ENCODE measurements at regions not wholly inside any gene's neighbourhood (a gene's known extent, or its start where the extent isn't known, plus 50 kb on each side); places are given as distances from the start of the nearest gene placed in this dataset.

DNA sequence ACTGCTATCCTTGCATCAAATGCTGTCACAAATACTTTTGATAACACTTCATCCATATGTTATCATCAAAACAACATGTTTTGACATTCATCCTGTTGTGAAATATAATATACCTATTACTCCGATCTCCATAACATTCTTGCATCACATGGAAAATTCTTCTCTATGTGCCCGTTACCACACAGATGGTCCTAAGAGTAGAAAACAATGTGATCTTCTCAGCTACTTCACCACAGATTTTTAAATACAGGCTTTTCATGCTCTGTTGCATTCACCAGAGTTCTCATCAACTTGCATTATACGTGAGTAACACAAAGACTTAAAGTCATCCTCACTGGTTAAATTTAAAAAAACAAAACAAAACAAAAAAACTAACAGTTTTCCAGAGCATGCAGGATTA lies 1603.3 kb upstream of the ZEB2 start:
- DNase-seq (ENCODE audit: low spot score in 2 of 2), result no peak
- no peak for FAIRE-seq

- FAIRE-seq, result no peak
Measured at GRCh38 chr2:146119586-146119985, 1599.7 kb upstream of the ZEB2 start.

DNA sequence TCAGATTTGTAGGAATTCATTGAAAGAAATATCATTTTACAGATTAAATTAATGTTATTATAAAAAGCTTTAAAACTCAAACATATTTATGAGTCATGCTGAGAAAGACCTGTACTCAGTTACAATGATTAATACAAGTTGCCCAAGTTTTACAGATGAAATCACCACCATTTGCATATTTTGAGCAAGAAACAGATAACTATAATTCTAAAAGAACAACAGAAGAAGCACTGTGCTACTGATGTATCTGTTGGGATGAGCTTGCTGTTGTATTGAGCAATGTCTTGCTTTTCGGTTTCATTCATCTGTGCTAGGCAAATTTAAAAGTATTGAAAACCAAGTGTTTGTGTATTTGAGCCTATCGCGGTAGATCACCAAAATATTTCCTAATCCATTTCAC lies 1589.1 kb upstream of the ZEB2 start:
- no peak for FAIRE-seq
- no peak for DNase-seq (ENCODE audit: low spot score in 2 of 2)

More at GRCh38 chr2:146119586-146119985, 1599.7 kb upstream of the ZEB2 start:
- DNase-seq (ENCODE audit: low spot score in 2 of 2), result no peak

DNA sequence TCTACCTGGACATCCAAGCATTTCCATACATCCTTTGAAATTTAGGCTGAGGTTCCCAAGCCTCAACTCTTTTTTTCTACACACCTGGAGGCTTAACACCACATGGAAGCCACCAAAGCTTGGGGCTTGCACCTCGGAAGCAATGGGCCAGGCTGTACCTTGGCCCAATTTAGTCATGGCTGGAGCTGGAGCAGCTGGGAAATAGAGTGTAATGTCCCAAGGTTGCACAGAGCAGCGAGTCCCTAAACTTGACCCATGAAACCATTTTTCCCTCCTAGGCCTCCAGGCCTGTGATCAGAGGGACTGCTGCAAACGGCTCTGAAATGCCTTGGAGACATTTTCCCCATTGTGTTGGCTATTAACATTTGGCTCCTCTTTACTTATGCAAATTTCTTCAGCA lies 1574.3 kb upstream of the ZEB2 start:
- no peak for FAIRE-seq
- DNase-seq (ENCODE audit: low spot score in 2 of 2), result no peak

DNA sequence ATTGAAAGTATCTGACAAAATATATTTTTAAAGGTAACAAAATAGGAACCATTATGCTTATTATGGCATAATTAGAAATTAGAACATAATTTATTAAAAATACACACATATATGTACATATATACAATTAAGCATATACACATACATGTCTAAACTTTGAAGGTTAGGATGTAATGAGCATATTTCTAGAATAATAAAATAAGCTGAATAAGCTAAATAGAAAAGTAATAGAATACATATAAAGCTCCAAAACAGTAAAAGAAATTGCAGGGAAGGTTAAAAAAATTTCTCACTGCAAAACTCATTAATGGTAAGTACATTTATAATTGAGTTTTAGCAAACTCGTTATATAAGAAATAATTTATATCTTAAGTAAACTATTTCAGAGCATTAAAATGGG lies 1561.5 kb upstream of the ZEB2 start:
- FAIRE-seq, result peak; percentile 83

DNA sequence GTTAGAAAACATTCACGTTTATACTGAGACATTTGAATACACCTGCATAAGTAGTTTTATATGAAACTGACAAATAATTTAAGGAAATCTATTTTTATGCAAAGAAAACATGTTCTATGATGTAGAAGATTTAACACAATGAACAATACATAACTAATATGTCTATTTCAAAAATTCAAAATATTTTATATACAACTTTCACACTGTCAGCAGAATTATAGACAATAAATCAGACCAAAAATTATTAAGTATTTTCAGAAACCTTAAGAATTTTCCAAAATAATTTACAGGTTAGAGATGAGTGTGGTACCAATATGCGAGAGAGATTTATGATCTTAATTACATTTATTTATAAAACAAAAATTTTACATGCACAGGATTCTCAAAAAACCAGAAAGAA lies 1561.0 kb upstream of the ZEB2 start:
- DNase-seq (ENCODE audit: low spot score in 2 of 2) (no peak), FAIRE-seq (peak; percentile 24)

More for the DNA sequence above, 1561.5 kb upstream of the ZEB2 start:
- no peak for DNase-seq (ENCODE audit: low spot score in 2 of 2)

- DNase-seq (ENCODE audit: low spot score in 2 of 2) (no peak), FAIRE-seq (no peak)
Measured at GRCh38 chr2:146079216-146079615, 1559.3 kb upstream of the ZEB2 start.

DNA sequence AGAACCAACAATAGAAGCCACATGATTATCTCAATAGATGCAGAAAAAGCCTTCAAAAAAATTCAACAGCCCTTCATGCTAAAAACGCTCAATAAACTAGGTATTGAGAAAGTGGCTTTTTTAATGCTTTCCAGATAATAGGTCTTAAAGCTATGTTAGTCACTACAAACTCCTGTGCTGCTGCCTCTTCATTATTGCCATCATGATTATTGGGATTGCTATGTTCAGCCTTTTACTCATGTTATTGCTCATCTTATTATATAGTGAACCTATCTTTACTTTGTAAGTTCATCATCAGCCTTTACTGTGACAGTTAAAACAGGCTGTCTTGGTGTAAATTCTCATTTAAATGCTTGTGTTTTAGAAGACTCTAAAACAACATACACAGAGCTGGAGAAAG lies 1557.2 kb upstream of the ZEB2 start:
- DNase-seq (ENCODE audit: low spot score in 2 of 2) (no peak), FAIRE-seq (no peak)

- FAIRE-seq (no peak), DNase-seq (ENCODE audit: low spot score in 2 of 2) (no peak)
Measured at GRCh38 chr2:146068051-146068450, 1548.1 kb upstream of the ZEB2 start.

DNA sequence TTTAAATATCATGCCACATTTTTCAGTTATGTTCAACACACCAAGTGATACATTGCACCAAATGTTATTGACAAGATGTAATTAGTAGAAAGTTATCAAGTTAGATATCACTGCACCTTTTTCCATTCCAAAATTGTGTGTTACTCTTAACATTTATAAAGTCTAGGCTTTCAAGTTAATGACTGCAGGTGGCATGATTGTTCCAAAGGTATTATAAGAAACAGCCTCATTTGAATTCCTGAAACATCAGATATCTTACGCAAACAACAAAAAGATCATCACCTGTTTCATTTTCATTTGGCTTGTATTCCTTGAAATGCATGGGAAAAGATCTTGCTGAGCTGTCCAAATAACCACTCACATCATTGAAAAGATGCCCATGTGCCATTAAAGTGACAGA lies 1528.2 kb upstream of the ZEB2 start:
- FAIRE-seq (no peak), DNase-seq (ENCODE audit: low spot score in 2 of 2) (no peak)

GRCh38 chr2:146041274-146041910 lies 1521.5 kb upstream of the ZEB2 start:
- no peak for FAIRE-seq
- DNase-seq (ENCODE audit: low spot score in 2 of 2), result no peak

GRCh38 chr2:146040051-146040450 lies 1520.1 kb upstream of the ZEB2 start:
- no peak for DNase-seq (ENCODE audit: low spot score in 2 of 2)
- FAIRE-seq, result no peak

DNA sequence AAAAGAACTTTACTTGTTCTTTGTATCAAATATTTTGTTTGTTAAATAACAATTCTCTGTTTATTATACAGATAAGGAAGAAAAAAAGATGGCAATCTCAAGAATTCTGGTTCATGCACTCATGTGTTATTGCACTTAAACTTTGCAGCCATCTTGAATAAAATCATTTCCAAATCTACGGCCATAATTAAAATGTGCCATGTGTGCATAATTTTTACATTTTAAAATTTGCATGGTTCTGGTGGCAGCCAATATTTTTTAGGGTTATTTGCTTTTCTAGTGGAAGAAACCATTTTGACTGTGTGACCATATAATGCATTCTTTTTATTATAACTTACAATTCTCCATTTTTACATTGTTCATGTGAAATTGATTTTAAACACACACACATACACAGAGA lies 1518.1 kb upstream of the ZEB2 start:
- no peak for DNase-seq (ENCODE audit: low spot score in 2 of 2)
- no peak for FAIRE-seq

DNA sequence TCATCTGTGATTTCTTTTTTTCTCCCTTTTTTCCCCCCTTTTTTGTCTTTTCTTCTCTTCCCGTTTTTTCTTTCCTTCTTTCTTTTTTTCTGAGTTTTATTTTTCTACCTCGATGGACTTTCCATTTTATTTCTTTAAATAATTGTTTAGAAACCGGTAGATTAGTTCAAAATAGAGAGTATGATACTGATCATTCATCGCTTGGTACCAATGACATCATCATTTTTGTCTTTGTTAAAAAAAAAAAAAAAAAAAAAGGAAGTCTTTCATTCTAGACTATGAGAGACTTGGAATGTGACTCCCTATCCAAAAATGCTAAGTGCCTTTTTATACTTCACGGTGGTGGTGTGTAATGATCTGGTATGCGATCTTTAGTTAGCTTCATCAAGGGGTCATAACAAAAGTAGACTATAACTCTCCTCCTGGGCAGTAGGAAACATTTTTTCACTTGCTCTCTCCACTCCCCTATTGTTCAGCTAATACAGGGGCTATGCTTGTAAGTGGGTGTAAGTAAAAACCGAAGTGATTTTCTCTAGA lies 1517.5 kb upstream of the ZEB2 start:
- DNase-seq (ENCODE audit: low spot score in 2 of 2) (no peak), FAIRE-seq (no peak)

DNA sequence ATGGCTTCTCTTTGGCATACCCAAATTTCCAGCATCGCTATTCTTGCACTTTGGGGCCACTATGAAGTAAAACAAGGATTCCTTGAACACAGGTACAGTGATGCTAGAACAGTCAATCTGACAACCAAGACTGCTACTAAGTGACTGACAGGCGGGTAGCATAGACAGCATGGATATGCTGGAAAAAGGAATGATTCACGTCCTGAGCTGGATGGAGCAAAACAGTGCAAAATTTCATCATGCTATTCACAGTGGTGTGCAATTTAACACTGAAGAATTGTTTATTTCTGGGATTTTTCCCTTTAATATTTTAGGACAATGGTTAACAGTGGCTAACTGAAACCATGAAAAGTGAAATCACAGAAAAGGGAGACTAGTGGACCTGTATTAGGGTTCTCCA lies 1511.2 kb upstream of the ZEB2 start:
- no peak for DNase-seq (ENCODE audit: low spot score in 2 of 2)
- no peak for FAIRE-seq

GRCh38 chr2:146027156-146027555 lies 1507.2 kb upstream of the ZEB2 start:
- FAIRE-seq (no peak), DNase-seq (ENCODE audit: low spot score in 2 of 2) (no peak)

- FAIRE-seq (no peak), DNase-seq (ENCODE audit: low spot score in 2 of 2) (no peak)
Measured at GRCh38 chr2:146025519-146025918, 1505.6 kb upstream of the ZEB2 start.

DNA sequence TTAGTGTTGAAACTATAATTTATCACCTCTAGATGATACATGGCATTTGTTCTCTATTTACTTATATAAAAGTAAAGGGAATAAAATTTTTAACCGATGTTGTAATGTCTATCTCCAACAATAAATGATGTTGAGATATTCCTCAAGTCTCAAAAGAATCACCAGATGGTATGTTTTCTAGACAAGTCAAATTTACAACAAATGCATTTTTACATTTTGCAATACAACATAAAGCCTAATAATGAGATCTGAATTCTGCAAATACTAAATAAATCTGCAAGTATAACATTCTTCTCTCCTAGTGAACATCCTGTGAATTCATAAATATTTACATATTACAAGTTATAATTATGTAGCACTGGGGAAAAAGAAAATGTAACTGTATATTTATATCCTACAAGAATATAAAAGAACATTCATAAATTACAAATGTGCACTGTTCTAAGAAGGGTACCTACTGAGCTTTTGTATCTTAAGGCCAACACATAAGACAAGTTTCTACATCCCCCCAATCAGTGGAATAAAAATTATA lies 1504.4 kb upstream of the ZEB2 start:
- DNase-seq (ENCODE audit: low spot score in 2 of 2), result no peak
- FAIRE-seq, result no peak

GRCh38 chr2:146004462-146004861 lies 1484.5 kb upstream of the ZEB2 start:
- FAIRE-seq (no peak), DNase-seq (ENCODE audit: low spot score in 2 of 2) (no peak)

DNA sequence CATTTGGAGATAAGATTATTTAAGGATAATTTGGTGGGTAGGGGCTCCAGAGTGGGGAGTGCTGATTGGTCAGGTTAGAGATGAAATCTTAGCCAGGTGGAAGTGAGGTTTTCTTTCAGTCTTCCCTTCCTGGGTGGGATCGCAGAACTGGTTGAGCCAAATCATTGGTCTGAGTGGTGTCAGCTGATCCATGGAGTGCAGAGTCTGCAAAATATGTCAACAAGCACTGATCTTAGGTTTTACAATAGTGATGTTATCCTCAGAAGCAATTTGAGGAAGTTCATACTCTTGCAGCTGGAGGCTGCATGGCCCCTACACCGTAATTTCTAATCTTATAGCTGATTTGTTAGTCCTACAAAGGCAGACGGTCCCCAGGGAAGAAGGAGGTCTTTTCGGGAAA lies 1483.4 kb upstream of the ZEB2 start:
- no peak for DNase-seq (ENCODE audit: low spot score in 2 of 2)
- FAIRE-seq, result no peak

GRCh38 chr2:145994910-145995309 lies 1475.0 kb upstream of the ZEB2 start:
- no peak for DNase-seq (ENCODE audit: low spot score in 2 of 2)
- no peak for FAIRE-seq

GRCh38 chr2:145992572-145992971 lies 1472.7 kb upstream of the ZEB2 start:
- DNase-seq (ENCODE audit: low spot score in 2 of 2) (no peak), FAIRE-seq (no peak)

GRCh38 chr2:145987793-145988192 lies 1467.9 kb upstream of the ZEB2 start:
- no peak for FAIRE-seq
- no peak for DNase-seq (ENCODE audit: low spot score in 2 of 2)
